Bronchial epithelial cell (primary cell): ENCODE measurements at regions not wholly inside any gene's neighbourhood (a gene's known extent, or its start where the extent isn't known, plus 50 kb on each side); places are given as distances from the start of the nearest gene placed in this dataset.
"Not testable (repeated sequence)": the region's sequence is repeated elsewhere in the genome, so short reads cannot be mapped to it uniquely, and the experiment has no call there.

Experiments used
- DNase-seq: peaks from one replicate; pipeline ENCODE4 v3.0.0-alpha.2; 2010; ENCODE audit warnings: low read depth
- FAIRE-seq: peaks from 2 replicates; lab custom pipeline; 2011; peaks lifted over from hg19 to GRCh38; lab: Jason Lieb, UNC
- H3K27me3 ChIP-seq: 2 replicates; pipeline ENCODE4 v1.5.1; 2011; ENCODE audit warnings: low read length; ENCODE audit not compliant: control insufficient read depth, insufficient read depth
- H3K36me3 ChIP-seq: 2 replicates; pipeline ENCODE4 v1.5.1; 2011; ENCODE audit warnings: low read length; ENCODE audit not compliant: control insufficient read depth, insufficient read depth
- H3K4me3 ChIP-seq: 2 replicates; pipeline ENCODE4 v1.5.1; 2011; ENCODE audit warnings: mild to moderate bottlenecking, low read depth, low read length, control low read depth
- CTCF ChIP-seq: IDR thresholded peaks from 2 replicates; pipeline ENCODE4 v1.5.1; 2011; ENCODE audit warnings: mild to moderate bottlenecking, moderate library complexity, low read length, control low read depth, inconsistent platforms; ENCODE audit not compliant: insufficient read depth, severe bottlenecking

GRCh38 chr2:235105821-235106359, 154.1 kb downstream of the SH3BP4 start:
- DNase-seq (no peak), FAIRE-seq (peak; percentile 18)
- TF ChIP-seq CTCF, result no peak
- no peaks in the 10 kb centered on the region for H3K36me3 ChIP-seq
- no peak overlapping the region for H3K4me3 ChIP-seq
- no peaks in the 10 kb centered on the region for H3K27me3 ChIP-seq

GRCh38 chr2:235106874-235107639, 155.2 kb downstream of the SH3BP4 start:
- H3K27me3 ChIP-seq, result no peaks in the 10 kb centered on the region
- DNase-seq, result peak; percentile 51
- no peak for FAIRE-seq
- no peaks in the 10 kb centered on the region for H3K36me3 ChIP-seq
- TF ChIP-seq CTCF, result peak; percentile 91
- H3K4me3 ChIP-seq, result no peak overlapping the region

GRCh38 chr2:235107640-235107951, 155.8 kb downstream of the SH3BP4 start:
- no peak for DNase-seq
- FAIRE-seq, result no peak
- no peaks in the 10 kb centered on the region for H3K27me3 ChIP-seq
- no peak for TF ChIP-seq CTCF
- no peak overlapping the region for H3K4me3 ChIP-seq
- H3K36me3 ChIP-seq, result no peaks in the 10 kb centered on the region

- DNase-seq, H3K36me3 ChIP-seq, H3K4me3 ChIP-seq, FAIRE-seq, H3K27me3 ChIP-seq: not testable (repeated sequence)
Observed at GRCh38 chr2:235109561-235109960, 157.7 kb downstream of the SH3BP4 start.

- no peaks in the 10 kb centered on the region for H3K27me3 ChIP-seq
- no peaks in the 10 kb centered on the region for H3K36me3 ChIP-seq
- no peak overlapping the region for H3K4me3 ChIP-seq
- FAIRE-seq (no peak), DNase-seq (no peak)
- no peak for TF ChIP-seq CTCF
Observed at GRCh38 chr2:235112365-235112764, 160.5 kb downstream of the SH3BP4 start.

- FAIRE-seq (no peak), DNase-seq (no peak)
- H3K36me3 ChIP-seq, result no peaks in the 10 kb centered on the region
- H3K27me3 ChIP-seq, result no peaks in the 10 kb centered on the region
- no peak for TF ChIP-seq CTCF
- no peak overlapping the region for H3K4me3 ChIP-seq
Observed at GRCh38 chr2:235113854-235114253, 162.0 kb downstream of the SH3BP4 start.
